Astrocyte of the cerebellum (primary cell): ENCODE measurements at regions not wholly inside any gene's neighbourhood (a gene's known extent, or its start where the extent isn't known, plus 50 kb on each side); places are given as distances from the start of the nearest gene placed in this dataset.

Source experiments
- DNase-seq: peaks from one replicate; pipeline ENCODE4 v3.0.0-alpha.2; 2011; ENCODE audit warnings: low read depth
- H3K4me3 ChIP-seq: 2 replicates; pipeline ENCODE4 v1.5.1; 2011; ENCODE audit warnings: mild to moderate bottlenecking, low read depth, low read length, moderate library complexity
- in situ Hi-C: cut with HindIII; loops from 2 replicates; pipeline ENCODE4 v1.10.0; 2017; ENCODE audit warnings: low sequenced_read_pairs
- TF ChIP-seq, protein P1 (sequence below): IDR thresholded peaks from 2 replicates; pipeline ENCODE4 v1.5.1; 2012; ENCODE audit warnings: low read length, low read depth, moderate library complexity, mild to moderate bottlenecking; ENCODE audit errors: missing control alignments

DNA sequence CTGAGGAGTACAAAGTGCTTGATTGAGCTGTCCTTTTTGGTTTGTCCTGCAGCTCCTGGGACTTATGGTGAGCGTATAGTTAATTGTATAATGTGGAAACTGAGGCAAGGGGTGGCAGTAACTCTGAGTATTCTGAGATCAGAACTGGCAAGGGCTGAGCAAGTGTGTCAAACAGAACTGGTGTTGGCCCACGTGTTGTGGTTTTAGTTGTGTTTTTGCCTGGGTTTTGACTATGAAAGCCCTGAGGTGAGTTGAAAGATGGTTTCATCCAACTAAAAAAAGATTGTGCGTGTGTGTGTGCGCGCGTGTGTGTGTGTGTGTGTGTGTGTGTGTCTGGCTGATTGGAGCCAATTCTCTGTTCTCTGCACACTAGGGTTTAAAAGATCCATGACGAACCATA lies 154.1 kb downstream of the EDEM1 start:
- in situ Hi-C loops: no loop called here
- DNase-seq: no peak
- no peak overlapping the region for H3K4me3 ChIP-seq
- TF ChIP-seq, protein P1, sequence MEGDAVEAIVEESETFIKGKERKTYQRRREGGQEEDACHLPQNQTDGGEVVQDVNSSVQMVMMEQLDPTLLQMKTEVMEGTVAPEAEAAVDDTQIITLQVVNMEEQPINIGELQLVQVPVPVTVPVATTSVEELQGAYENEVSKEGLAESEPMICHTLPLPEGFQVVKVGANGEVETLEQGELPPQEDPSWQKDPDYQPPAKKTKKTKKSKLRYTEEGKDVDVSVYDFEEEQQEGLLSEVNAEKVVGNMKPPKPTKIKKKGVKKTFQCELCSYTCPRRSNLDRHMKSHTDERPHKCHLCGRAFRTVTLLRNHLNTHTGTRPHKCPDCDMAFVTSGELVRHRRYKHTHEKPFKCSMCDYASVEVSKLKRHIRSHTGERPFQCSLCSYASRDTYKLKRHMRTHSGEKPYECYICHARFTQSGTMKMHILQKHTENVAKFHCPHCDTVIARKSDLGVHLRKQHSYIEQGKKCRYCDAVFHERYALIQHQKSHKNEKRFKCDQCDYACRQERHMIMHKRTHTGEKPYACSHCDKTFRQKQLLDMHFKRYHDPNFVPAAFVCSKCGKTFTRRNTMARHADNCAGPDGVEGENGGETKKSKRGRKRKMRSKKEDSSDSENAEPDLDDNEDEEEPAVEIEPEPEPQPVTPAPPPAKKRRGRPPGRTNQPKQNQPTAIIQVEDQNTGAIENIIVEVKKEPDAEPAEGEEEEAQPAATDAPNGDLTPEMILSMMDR: no peak

DNA sequence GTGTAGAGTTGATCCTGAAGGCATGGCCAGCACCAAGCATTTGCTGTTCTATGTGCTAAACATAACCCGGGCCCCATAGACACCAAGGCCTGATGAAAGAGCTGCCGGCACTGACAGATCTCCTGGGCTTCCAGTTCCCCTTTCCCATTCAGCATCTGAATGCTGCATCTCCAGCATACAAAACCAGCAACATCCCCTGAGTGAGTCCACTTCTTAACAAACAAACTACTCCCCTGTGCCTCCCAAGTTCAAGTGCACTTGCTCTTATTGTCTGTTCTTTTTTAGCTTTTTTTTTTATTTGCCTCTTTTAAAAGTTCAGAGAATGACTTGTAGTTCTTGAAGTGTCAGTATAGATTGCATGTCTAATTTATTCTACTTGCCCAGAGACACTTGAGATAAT lies 156.0 kb downstream of the EDEM1 start:
- H3K4me3 ChIP-seq: no peak overlapping the region
- DNase-seq: no peak
- TF ChIP-seq, protein P1: no peak
- in situ Hi-C loops: no loop called here

DNA sequence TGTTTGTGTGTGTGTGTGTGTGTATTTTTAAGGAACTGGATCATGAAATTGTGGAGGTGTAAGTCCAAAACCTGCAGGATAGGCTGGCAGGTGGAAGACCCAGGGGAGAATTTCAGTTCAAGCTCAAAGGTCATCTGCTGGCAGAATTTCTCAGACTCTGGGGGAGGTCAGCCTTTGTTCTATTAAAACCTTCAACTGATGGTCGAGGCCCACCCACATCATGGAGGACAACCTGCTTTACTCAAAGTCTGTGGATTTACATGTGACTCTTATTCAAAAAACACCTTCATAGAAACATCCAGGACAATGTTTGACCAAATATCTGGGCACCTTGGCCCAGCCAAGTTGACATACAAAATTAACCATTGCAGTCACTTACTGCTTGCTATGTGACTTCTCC lies 157.2 kb downstream of the EDEM1 start:
- H3K4me3 ChIP-seq: no peak overlapping the region
- in situ Hi-C loops: no loop called here
- TF ChIP-seq, protein P1: no peak
- no peak for DNase-seq

DNA sequence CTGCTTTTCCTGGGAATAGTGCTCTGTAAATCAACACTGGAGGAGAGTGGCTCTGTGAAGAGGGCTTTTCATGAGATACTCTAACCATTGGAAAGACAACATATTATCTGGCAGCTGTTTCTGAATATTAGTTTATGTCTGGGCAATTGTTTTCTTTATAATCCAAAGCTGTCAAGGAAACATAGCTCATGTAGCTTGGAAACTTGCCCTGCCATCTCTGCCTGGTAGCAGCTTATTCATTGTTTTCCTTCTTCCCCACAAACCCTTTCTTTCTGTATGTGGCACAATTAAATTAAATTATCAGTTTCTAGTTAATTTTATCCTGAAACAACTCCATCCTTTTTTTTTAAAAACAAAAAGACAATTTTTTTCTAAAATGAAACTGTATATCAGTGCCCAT lies 160.0 kb downstream of the EDEM1 start:
- H3K4me3 ChIP-seq: no peak overlapping the region
- DNase-seq: no peak
- TF ChIP-seq, protein P1: no peak
- in situ Hi-C loops: no loop called here

DNA sequence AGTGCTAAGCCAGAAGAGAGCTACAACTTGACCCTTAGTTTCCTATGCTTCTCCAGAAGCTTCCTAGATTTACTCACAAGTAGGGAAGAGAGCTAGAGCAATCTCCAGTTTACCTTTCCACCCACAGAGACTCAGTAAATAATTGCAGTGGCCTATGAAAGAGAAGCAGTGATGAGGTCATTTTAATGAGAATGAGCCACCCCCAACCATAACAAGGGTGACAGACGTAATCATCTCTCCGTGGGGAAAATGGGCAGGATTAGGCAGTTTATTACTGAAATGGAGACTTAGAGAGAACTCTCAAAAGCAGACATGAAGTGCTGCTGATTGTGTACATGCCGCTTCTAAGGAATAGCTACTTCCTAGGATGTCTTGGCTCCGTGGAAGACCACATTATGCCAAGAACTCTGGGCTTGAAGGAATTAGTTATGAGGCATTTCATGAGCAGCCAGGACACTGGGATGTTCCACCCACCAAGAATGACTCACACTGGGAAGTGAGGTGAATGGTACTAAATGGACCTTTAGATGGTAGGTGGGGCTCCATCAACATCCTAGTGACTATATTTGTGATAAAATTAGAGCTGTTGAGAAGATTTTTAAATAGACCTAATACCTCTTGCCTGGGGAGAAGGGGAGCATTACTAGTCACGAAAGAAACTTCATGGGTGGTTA lies 160.9 kb downstream of the EDEM1 start:
- in situ Hi-C loops: no loop called here
- no peak overlapping the region for H3K4me3 ChIP-seq
- TF ChIP-seq, protein P1: no peak
- DNase-seq: no peak

DNA sequence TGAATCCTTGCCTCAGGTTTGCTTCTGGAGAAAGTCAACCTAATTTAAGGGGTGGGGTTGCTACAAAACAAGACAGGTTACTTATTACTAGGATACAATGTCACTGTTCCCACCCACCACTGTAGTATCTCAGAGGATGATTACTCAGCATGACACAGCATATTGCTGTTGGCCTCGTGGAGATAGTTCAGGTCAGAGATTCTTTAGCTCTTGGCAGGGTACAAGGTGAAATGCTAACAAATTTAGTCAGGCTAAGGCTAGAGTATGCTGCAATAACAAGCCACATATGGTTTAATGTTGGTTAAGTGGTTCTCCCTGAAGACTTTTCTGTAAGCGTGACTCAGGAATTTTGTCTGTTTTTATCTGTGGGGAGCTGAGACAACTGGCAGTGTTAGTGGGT lies 161.8 kb downstream of the EDEM1 start:
- TF ChIP-seq, protein P1: no peak
- no peak overlapping the region for H3K4me3 ChIP-seq
- in situ Hi-C loops: no loop called here
- no peak for DNase-seq
